RWPE1 (cell line): ENCODE measurements at regions not wholly inside any gene's neighbourhood (a gene's known extent, or its start where the extent isn't known, plus 50 kb on each side); places are given as distances from the start of the nearest gene placed in this dataset.
A peak's percentile ranks its signal among the peaks of the same experiment; 100 is the strongest.

ENCODE experiments used
- CTCF ChIA-PET: fragments of 350-600 bp; sonication (Branson Sonifier 250); formaldehyde crosslinking; extraction: SDS; loops from one replicate; lab custom pipeline; 2021; lab: Yijun Ruan, JAX
- POLR2A ChIA-PET: fragments of 400-600 bp; formaldehyde crosslinking; extraction: SDS; loops from one replicate; lab custom pipeline; 2020; ENCODE audit warnings: antibody characterized with exemption; ENCODE audit not compliant: low non-redundant PET; lab: Yijun Ruan, JAX
- DNase-seq: peaks from one replicate; pipeline ENCODE4 v3.0.0; 2012; ENCODE audit warnings: low spot score
- H3K27ac ChIP-seq: fragments of 450-650 bp; 2 replicates; pipeline ENCODE4 v1.5.1; 2017
- TF ChIP-seq, protein P1 (sequence below): fragments of 450-650 bp; conservative IDR thresholded peaks from 2 replicates; pipeline ENCODE4 v1.5.1; 2017; ENCODE audit warnings: low read depth, mild to moderate bottlenecking

DNA sequence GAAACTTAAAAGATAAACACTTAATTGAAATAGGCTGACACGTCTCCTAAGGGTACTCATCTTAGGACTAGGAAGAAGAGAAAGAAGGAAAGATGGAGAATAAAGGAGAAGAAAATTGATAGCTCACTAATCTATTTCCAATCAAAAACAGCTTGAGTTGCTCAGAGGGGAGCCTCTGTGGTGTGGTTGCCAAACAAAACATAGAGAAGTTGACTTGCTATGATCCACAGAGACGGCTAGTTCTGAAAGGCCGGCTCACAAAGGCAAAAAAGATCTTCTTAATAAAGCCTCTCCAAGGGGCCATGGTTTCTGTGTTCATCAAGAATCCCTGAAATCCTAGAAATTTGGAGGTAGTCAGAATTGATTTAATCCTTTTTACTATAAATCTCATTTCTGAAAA, 644.1 kb downstream of the LMO4 start:
- DNase-seq = no peak
- H3K27ac ChIP-seq = no peak overlapping the region
- ChIA-PET CTCF (interaction anchor here (0.6 to 0.7 kb wide), 2 partner anchors 19 to 27 kb away, joined by 3 read pairs; no protein-coding TSS in a partner anchor), POLR2A (no interaction called here)
- TF ChIP-seq, protein P1, sequence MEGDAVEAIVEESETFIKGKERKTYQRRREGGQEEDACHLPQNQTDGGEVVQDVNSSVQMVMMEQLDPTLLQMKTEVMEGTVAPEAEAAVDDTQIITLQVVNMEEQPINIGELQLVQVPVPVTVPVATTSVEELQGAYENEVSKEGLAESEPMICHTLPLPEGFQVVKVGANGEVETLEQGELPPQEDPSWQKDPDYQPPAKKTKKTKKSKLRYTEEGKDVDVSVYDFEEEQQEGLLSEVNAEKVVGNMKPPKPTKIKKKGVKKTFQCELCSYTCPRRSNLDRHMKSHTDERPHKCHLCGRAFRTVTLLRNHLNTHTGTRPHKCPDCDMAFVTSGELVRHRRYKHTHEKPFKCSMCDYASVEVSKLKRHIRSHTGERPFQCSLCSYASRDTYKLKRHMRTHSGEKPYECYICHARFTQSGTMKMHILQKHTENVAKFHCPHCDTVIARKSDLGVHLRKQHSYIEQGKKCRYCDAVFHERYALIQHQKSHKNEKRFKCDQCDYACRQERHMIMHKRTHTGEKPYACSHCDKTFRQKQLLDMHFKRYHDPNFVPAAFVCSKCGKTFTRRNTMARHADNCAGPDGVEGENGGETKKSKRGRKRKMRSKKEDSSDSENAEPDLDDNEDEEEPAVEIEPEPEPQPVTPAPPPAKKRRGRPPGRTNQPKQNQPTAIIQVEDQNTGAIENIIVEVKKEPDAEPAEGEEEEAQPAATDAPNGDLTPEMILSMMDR = no peak

DNA sequence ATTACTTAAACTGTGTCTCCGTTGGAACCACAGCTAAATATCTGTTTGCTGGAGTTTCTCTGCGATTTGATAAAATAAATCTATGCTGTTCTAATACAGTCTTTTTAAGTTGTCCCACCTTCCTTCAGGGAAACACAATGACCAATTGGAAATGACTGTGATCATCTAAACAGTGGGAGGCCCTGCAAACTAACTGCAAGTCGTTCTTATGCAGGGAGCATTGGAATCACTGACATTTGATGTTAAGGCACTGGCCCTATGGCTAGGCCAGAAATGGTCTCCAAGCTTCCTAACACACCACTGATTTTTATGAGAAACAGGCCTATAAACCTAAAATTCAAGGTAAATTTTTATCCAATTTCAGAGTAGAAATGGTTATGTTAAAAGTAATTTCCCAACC, 645.2 kb downstream of the LMO4 start:
- TF ChIP-seq, protein P1 = no peak
- ChIA-PET CTCF (no interaction called here), POLR2A (no interaction called here)
- no peak for DNase-seq
- no peak overlapping the region for H3K27ac ChIP-seq

DNA sequence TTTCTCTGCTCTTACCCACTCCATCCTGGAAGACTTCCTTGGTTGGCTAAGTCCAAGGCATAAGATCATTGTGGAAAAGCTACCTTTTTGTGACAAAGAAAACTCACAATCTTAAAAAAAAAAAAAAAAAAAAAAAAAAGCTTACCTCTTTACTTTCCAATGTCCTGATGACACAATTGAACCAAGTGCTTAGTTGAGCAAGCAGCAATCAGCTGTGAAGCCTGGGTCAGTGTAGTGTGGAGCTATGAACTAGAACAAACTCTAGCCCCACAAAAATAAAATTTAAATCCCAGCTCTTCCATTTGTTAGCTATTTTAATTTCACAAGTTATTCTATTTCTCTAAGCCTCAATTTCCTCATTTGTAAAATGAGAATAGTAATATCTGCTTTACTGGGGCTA, 647.6 kb downstream of the LMO4 start:
- DNase-seq = no peak
- POLR2A ChIA-PET = no interaction called here
- TF ChIP-seq, protein P1 = no peak
- CTCF ChIA-PET = no interaction called here
- no peak overlapping the region for H3K27ac ChIP-seq

DNA sequence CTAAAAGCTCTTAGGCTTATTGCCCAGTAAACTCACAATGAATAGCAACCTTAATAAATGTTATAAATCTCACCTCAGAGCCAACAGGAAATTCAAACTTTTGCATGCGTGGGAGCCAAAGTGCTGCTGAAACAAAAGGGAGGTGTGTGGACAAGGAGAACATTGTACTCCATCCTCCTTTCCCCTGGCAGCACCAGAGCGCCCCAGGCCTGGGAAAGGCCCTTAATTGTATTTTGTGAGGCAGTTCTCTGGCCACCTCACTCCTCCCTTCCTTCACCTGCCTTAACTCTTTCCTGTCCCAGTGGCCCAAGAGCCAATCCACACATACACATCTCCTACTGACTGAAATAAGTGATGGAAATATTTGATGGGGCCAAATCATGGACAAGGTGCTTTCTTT, 648.5 kb downstream of the LMO4 start:
- H3K27ac ChIP-seq = no peak overlapping the region
- ChIA-PET POLR2A (no interaction called here), CTCF (no interaction called here)
- TF ChIP-seq, protein P1 = no peak
- DNase-seq = peak; percentile 3

DNA sequence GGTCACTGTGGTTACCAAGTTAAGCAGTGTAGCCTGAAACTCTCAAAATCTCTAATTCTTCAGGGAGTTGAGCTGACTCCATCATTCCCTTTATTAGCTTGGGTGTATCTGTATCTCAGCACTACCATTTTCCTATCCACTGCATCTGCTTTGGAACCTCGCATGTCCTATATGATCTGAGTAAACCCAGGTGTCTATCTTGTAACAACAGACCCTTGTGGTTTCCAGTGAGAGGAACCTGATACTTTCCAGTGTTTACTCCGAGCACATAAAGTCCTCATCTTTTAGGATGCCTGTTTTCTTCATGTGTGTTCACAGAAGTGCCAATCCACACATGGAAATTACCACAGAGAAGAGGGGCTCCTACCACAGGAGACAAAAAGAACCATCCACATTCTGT, 650.4 kb downstream of the LMO4 start:
- ChIA-PET POLR2A (no interaction called here), CTCF (no interaction called here)
- no peak overlapping the region for H3K27ac ChIP-seq
- TF ChIP-seq, protein P1 = no peak
- DNase-seq = no peak

GRCh38 chr1:87980494-87980893, 651.8 kb downstream of the LMO4 start:
- DNase-seq = no peak
- ChIA-PET POLR2A (no interaction called here), CTCF (no interaction called here)
- H3K27ac ChIP-seq = no peak overlapping the region
- TF ChIP-seq, protein P1 = no peak

- no peak overlapping the region for H3K27ac ChIP-seq
- ChIA-PET CTCF (no interaction called here), POLR2A (no interaction called here)
- TF ChIP-seq, protein P1 = no peak
- no peak for DNase-seq
These were observed 652.7 kb downstream of the LMO4 start for GRCh38 chr1:87981386-87981785.
